HG02870 (cell line): ENCODE measurements at regions not wholly inside any gene's neighbourhood (a gene's known extent, or its start where the extent isn't known, plus 50 kb on each side); places are given as distances from the start of the nearest gene placed in this dataset.

Experiments
- ATAC-seq: cut with Tn5 transposase; IDR thresholded peaks from one replicate; pipeline ENCODE4 v1.9.1; 2021; ENCODE audit warnings: mild to moderate bottlenecking, moderate library complexity; ENCODE audit not compliant: unreplicated experiment

DNA sequence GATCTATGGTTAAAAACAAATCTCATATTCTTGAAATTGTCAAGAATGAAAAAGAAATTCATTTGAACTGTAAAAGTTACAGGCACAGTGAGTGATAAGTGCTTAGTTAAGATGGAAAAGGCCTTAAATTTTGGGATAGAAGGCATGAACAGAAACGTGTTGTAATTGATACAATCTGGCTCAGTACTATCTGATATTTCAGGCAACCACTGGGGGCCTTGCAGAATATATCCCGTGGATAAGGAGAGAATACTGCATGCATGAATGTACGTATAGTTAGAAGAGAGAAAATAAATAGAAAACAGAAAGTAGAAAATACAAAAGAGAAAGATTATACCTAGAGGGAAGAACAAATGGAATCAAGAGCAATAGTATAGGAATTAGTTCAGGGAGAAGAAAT lies 741.4 kb upstream of the CCDC54 start:
- ATAC-seq: no peak

DNA sequence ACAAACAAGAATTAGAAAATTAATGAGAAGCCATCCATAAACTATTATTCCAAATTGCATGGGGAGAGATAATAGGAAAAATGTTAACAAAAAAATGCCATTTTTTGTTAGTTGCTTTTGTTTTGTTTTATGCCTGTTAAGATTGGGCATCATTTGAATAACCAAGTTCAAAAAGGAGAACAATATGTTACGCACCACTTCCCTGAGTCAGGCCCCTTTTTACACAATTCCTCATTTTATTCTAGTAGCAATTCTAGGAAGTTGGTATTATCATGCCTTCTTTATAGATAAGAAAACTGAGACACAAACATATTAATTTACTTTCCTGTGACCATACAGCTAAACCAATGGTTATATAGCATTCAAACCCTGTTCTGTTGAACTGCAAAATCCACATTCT lies 736.9 kb upstream of the CCDC54 start:
- ATAC-seq: no peak

DNA sequence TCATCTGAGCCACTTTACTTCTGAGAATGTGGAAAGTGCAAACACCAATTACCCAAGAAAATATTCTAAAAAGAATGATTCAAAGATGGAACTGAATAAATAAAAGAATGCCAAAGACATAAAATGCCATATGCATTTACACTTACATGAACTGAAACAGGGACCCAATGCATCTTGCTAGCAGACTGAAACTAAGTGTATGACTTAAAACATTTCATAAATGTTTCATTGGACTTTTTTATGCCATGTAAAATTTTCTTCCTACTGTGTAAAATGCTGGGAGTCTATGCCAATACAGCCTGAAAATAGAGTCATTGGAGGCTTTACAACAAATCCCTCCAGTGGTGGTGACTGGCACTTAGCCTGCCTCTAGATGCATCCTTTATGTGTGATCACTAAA lies 735.1 kb upstream of the CCDC54 start:
- no peak for ATAC-seq

DNA sequence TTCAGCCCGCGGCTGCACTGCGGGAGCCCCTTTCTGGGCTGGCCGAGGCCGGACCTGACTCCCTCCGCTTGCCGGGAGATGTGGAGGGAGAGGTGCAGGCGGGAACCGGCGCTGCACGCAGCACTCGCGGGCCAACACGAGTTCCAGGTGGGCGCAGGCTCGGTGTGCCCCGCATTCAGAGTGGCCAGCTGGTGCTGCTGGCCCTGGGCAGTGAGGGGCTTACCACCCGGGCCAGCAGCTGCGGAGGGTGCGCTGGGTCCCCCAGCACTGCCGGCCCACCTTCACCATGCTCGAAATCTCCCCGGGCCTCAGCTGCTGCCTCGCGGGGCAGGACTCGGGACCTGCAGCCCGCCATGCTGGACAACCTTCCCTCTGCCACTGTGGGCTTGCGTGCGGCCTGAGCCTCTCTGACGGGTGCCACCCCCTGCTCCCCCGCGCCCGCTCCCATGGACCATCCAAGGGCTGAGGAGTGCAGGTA lies 733.5 kb upstream of the CCDC54 start:
- ATAC-seq: no peak

- no peak for ATAC-seq
Measured at GRCh38 chr3:106673926-106674569, 703.2 kb upstream of the CCDC54 start.

GRCh38 chr3:106675451-106675850 lies 701.8 kb upstream of the CCDC54 start:
- no peak for ATAC-seq

DNA sequence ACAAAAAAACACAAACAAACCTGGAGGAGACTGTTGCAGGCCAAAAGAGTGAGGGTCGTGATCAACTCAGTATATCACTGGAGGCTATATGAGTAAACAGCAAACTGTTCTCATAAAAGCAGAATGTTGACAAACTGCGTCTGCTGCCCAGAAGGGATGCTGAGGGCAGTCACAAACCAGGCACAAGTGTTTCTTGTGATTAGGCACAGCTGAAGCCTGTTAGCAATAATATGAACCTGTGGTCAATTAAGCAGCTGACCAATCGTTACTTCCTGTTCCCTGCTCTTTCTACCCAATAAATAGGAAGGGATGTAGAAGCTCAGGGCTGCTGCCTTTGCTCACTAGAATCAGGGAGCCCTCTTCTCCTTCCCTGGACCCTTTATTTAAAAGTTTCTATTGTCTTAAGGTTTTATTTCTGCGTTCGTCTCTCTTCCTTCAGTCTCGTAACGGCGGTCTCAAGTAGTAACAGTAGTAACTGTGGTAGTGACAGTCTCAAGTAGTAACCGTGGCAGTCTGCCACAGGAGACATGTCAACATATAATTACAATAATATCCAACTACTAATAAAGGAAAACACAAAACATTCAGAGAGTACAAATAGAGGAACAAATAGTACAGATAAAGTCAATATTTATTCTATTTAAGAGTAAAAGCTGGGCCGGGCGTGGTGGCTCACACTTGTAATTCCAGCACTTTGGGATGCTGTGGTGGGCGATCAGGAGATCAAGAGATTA lies 698.4 kb upstream of the CCDC54 start:
- no peak for ATAC-seq

- ATAC-seq: no peak
Measured at GRCh38 chr3:106683953-106684620, 693.2 kb upstream of the CCDC54 start.

- no peak for ATAC-seq
Measured at GRCh38 chr3:106685745-106686144, 691.5 kb upstream of the CCDC54 start.

DNA sequence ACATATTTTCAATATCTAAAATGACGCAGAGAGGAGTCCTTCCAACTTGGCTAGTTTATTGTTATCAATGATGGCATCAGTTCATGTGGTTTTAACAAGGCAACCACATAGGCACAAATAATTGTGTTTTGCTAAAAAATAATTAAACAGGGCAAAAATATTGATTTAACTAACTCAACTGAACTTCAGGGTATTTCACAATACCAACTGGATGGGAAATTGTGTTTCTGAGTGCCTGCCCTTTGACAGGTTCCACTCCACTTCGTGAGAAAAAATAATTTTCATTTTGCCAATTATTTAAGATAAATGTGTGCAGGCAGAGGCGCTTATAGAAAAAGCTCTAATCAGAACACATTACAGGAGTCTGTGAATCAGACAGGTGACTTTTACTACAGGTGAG lies 689.3 kb upstream of the CCDC54 start:
- ATAC-seq: no peak

- ATAC-seq: no peak
Measured at GRCh38 chr3:106688464-106688863, 688.8 kb upstream of the CCDC54 start.

DNA sequence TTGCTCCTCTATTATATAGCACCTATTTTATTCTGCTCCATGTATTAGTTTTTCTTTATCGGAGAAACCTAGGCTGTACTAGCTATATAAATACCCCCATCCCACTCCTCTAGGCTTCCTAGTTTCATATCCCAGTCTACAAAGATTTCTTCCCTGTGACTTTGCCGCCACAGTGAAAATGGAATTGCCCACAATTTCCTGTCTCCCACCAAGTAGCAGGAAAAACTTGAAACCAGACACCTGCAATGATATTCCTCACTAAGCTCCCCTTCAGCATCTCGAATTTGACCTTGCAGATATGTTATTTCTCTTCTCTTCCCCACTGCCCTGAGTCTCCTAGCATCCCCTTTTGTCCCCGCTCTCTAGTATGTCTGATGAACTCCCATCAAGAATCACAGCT lies 685.8 kb upstream of the CCDC54 start:
- ATAC-seq: no peak

DNA sequence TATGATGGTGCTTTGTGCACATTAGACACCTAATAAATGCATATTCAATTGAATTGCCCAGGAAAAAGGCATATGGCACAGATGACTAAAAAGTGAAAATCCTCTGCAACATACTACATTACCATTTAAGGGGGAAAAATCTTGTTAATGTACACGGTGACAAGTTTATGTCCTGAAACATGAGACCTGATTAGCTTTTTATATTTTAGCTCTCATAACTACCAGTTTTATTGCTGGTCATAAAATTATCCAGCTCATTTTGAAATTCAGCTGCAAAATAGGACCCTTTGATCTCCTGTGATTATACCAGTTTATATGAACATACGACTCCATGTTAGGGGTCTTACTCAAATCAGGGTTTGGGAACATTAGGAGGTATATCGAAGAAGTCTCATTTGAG lies 684.6 kb upstream of the CCDC54 start:
- no peak for ATAC-seq

GRCh38 chr3:106699122-106699521 lies 678.1 kb upstream of the CCDC54 start:
- ATAC-seq: no peak

DNA sequence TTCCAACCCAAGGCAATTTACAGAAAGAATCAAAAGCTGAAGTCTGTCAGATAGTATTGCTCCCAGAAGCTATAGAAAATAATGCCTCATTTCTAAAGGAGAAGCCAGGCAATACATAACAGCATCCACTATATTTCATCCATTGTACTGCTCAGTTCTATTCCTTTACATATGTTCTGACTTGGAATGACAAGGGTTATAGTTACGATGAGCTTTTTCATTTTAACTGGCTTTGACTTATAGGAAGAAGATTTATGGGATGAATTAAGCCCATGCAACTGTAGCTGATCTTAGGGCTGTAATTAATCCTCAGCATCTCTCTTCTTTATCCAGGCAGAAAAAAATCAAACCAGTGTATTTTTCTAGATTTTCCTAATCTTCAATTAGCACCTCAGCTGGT lies 676.3 kb upstream of the CCDC54 start:
- ATAC-seq: no peak

DNA sequence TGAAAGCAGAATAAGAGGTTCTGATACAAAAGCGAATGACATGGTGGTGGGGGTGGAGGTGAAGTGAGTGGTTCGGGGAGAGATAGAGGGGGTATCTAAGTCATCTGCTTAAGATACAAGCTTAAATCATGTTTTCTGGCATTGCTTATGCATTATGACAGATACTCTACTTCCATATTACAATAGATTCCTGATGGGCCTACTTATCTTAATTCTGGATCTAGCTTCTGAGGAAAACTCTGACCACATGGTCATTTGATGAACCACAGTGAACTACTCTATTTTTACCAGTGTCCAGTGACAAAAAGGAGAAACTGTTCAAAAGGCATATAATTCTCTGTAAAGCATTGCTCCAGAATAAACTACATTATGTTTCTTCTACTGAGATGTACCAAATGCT lies 673.7 kb upstream of the CCDC54 start:
- no peak for ATAC-seq

DNA sequence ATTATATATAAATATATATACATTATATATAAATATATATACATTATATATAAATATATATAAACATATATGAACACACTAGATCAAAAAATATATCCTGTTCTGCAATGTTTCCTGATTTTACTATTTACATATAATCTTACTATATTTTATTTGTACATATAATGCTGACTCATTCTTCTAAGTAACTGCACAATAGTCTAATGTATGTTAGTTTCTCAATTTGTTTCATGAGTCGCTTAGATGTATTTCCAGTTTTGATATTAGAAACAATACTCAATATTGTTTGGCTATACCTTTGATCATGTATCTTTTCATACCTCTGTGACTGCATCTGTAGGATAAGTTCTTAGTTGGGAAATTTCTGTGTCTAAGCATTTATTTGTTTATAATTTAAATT lies 669.9 kb upstream of the CCDC54 start:
- ATAC-seq: no peak

GRCh38 chr3:106710596-106710995 lies 666.6 kb upstream of the CCDC54 start:
- ATAC-seq: no peak

DNA sequence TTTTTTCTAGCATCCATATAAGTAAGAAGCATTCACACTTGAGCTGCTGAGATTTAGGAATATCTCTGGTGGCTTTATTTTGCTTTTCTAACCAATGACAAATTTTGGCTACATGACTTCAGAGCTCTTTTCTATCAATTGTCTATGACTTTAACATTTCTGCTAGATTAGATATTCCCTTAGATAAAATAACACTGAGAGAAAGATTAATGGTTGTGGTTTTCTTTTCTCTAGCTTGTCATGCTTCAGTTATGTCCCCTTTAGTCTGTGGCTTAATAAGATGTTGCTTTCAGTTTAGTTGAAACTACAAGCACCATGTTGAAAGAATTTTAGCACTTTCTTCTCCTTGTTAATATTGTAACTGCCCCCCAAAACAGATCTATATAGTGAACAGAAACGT lies 665.6 kb upstream of the CCDC54 start:
- ATAC-seq: no peak

GRCh38 chr3:106714400-106714799 lies 662.8 kb upstream of the CCDC54 start:
- ATAC-seq: no peak

- ATAC-seq: no peak
Measured at GRCh38 chr3:106715286-106715685, 662.0 kb upstream of the CCDC54 start.

GRCh38 chr3:106717178-106717780 lies 660.0 kb upstream of the CCDC54 start:
- ATAC-seq: no peak
